SK-MEL-5 (cell line): ENCODE measurements at regions not wholly inside any gene's neighbourhood (a gene's known extent, or its start where the extent isn't known, plus 50 kb on each side); places are given as distances from the start of the nearest gene placed in this dataset.
"Not testable (repeated sequence)": the region's sequence is repeated elsewhere in the genome, so short reads cannot be mapped to it uniquely, and the experiment has no call there.

Experiments
- DNase-seq: peaks from one replicate; pipeline ENCODE4 v3.0.0-alpha.2; 2016; ENCODE audit warnings: low read depth, low spot score
- in situ Hi-C: cut with HindIII; loops from 2 replicates; pipeline ENCODE4 v1.10.0; 2016; ENCODE audit warnings: low sequenced_read_pairs, high pct_unique_total_duplicates, low pct_unique_long_range_greater_than_20kb

- in situ Hi-C loops = no loop called here
- no peak for DNase-seq
Measured at GRCh38 chr6:139730340-139730974, 356.0 kb upstream of the CITED2 start.

- in situ Hi-C loops = no loop called here
- DNase-seq = no peak
Measured at GRCh38 chr6:139728876-139729427, 354.5 kb upstream of the CITED2 start.

GRCh38 chr6:139726272-139726671 is 351.8 kb upstream of the CITED2 start:
- in situ Hi-C loops, DNase-seq: not testable (repeated sequence)

- in situ Hi-C loops = no loop called here
- no peak for DNase-seq
Measured at GRCh38 chr6:139722530-139722929, 348.1 kb upstream of the CITED2 start.

GRCh38 chr6:139721954-139722353 is 347.5 kb upstream of the CITED2 start:
- no peak for DNase-seq
- in situ Hi-C loops = no loop called here

GRCh38 chr6:139713900-139714506 is 339.6 kb upstream of the CITED2 start:
- DNase-seq = peak; percentile 5
- in situ Hi-C loops = no loop called here

GRCh38 chr6:139713424-139713823 is 339.0 kb upstream of the CITED2 start:
- no peak for DNase-seq

GRCh38 chr6:139712830-139713229 is 338.4 kb upstream of the CITED2 start:
- in situ Hi-C loops = no loop called here

More at GRCh38 chr6:139713424-139713823, 339.0 kb upstream of the CITED2 start:
- in situ Hi-C loops = no loop called here

GRCh38 chr6:139711804-139712585 is 337.5 kb upstream of the CITED2 start:
- in situ Hi-C loops = no loop called here

More at GRCh38 chr6:139712830-139713229, 338.4 kb upstream of the CITED2 start:
- no peak for DNase-seq

GRCh38 chr6:139710556-139710955 is 336.1 kb upstream of the CITED2 start:
- in situ Hi-C loops = no loop called here
- DNase-seq = no peak

More at GRCh38 chr6:139711804-139712585, 337.5 kb upstream of the CITED2 start:
- no peak for DNase-seq

GRCh38 chr6:139708337-139709199 is 334.1 kb upstream of the CITED2 start:
- no peak for DNase-seq
- in situ Hi-C loops = no loop called here

- in situ Hi-C loops = no loop called here
- no peak for DNase-seq
Measured at GRCh38 chr6:139706912-139707311, 332.5 kb upstream of the CITED2 start.

GRCh38 chr6:139705284-139705683 is 330.8 kb upstream of the CITED2 start:
- no peak for DNase-seq
- in situ Hi-C loops = no loop called here

- no peak for DNase-seq
- in situ Hi-C loops = no loop called here
Measured at GRCh38 chr6:139703780-139704179, 329.3 kb upstream of the CITED2 start.

- in situ Hi-C loops = no loop called here
- no peak for DNase-seq
Measured at GRCh38 chr6:139702706-139703105, 328.3 kb upstream of the CITED2 start.

GRCh38 chr6:139701695-139702094 is 327.2 kb upstream of the CITED2 start:
- in situ Hi-C loops = no loop called here
- no peak for DNase-seq

GRCh38 chr6:139701003-139701402 is 326.6 kb upstream of the CITED2 start:
- no peak for DNase-seq
- in situ Hi-C loops = no loop called here
